SU-DHL-6 (cell line): ENCODE measurements at regions not wholly inside any gene's neighbourhood (a gene's known extent, or its start where the extent isn't known, plus 50 kb on each side); places are given as distances from the start of the nearest gene placed in this dataset.

Experiments used
- H2AFZ ChIP-seq: fragments of 200-600 bp; sonication (generic); 2 replicates; pipeline ENCODE4 v1.6.1; 2014; ENCODE audit warnings: low read depth, mild to moderate bottlenecking, moderate library complexity, mixed read lengths, antibody characterized with exemption, low read length; ENCODE audit not compliant: severe bottlenecking
- H3F3A ChIP-seq: fragments of 200-600 bp; shearing (Covaris generic); 2 replicates; pipeline ENCODE4 v1.6.0; 2016; ENCODE audit warnings: antibody characterized with exemption, mild to moderate bottlenecking; ENCODE audit not compliant: insufficient read depth
- H3K27ac ChIP-seq: fragments of 200-600 bp; sonication (generic); 2 replicates; pipeline ENCODE4 v1.5.1; 2016; ENCODE audit warnings: low read depth, mild to moderate bottlenecking, low read length, moderate library complexity, mixed read lengths
- H3K27me3 ChIP-seq: fragments of 200-600 bp; sonication (generic), shearing (Covaris generic); 2 replicates; pipeline ENCODE4 v1.6.0; 2014; ENCODE audit warnings: mild to moderate bottlenecking, low read length
- H3K36me3 ChIP-seq: fragments of 200-600 bp; sonication (generic); 2 replicates; pipeline ENCODE4 v1.6.1; 2014; ENCODE audit warnings: mild to moderate bottlenecking, low read length, mixed read lengths
- H3K4me2 ChIP-seq: fragments of 300-600, 200-600 bp; shearing (Covaris generic), sonication (generic); 2 replicates; pipeline ENCODE4 v1.6.0; 2014; ENCODE audit warnings: low read length, low read depth, mild to moderate bottlenecking; ENCODE audit not compliant: poor library complexity, severe bottlenecking
- H3K4me3 ChIP-seq: fragments of 200-600 bp; sonication (generic); 2 replicates; pipeline ENCODE4 v1.5.1; 2014; ENCODE audit warnings: antibody characterized with exemption, low read length, mild to moderate bottlenecking, mixed read lengths; ENCODE audit not compliant: insufficient read depth, poor library complexity, severe bottlenecking
- H3K79me2 ChIP-seq: fragments of 200-600 bp; sonication (generic); 2 replicates; pipeline ENCODE4 v1.6.1; 2014; ENCODE audit warnings: mild to moderate bottlenecking, low read length, moderate library complexity; ENCODE audit not compliant: insufficient read depth
- H3K9ac ChIP-seq: fragments of 200-600 bp; sonication (generic); 2 replicates; pipeline ENCODE4 v1.7.0; 2014; ENCODE audit warnings: mild to moderate bottlenecking, low read length
- H3K9me2 ChIP-seq: fragments of 200-600 bp; sonication (generic); replicated peaks from 2 replicates; pipeline ENCODE4 v1.6.1; 2014; ENCODE audit warnings: low read length; ENCODE audit not compliant: insufficient read depth
- H3K9me3 ChIP-seq: fragments of 200-600 bp; sonication (generic); 2 replicates; pipeline ENCODE4 v1.6.1; 2014; ENCODE audit warnings: low read length, mixed read lengths; ENCODE audit not compliant: insufficient read depth
- H4K20me1 ChIP-seq: fragments of 200-600 bp; sonication (generic); 2 replicates; pipeline ENCODE4 v1.6.1; 2014; ENCODE audit warnings: low read depth, mild to moderate bottlenecking, antibody characterized with exemption, low read length, moderate library complexity, mixed read lengths
- CTCF ChIP-seq: fragments of 200-600 bp; sonication (generic); IDR thresholded peaks from one replicate; pipeline ENCODE4 v1.5.1; 2017; ENCODE audit warnings: antibody characterized with exemption, mild to moderate bottlenecking, low read length, moderate library complexity; ENCODE audit not compliant: insufficient read depth, poor library complexity, severe bottlenecking
- EZH2phosphoT487 ChIP-seq: fragments of 200-600 bp; sonication (generic), shearing (Covaris generic); conservative IDR thresholded peaks from 2 replicates; pipeline ENCODE4 v1.6.1; 2018; ENCODE audit warnings: mild to moderate bottlenecking, antibody characterized with exemption, low read length, moderate library complexity, mixed read lengths

- Histone ChIP-seq H3K9me3 (no peaks in the 10 kb centered on the region), H3K27ac (no peak overlapping the region), H3K79me2 (no peaks in the 10 kb centered on the region), H3K4me3 (no peak overlapping the region), H3K9me2 (no peaks in the 10 kb centered on the region), H3K27me3 (no peaks in the 10 kb centered on the region), H3K36me3 (no peaks in the 10 kb centered on the region), H3K4me2 (no peak overlapping the region), H3K9ac (no peak overlapping the region), H4K20me1 (no peaks in the 10 kb centered on the region), H3F3A (no peaks in the 10 kb centered on the region), H2AFZ (no peak overlapping the region)
- TF ChIP-seq EZH2phosphoT487 = no peak
- no peak for TF ChIP-seq CTCF
These were observed 340.7 kb upstream of the MKI67 start for GRCh38 chr10:128466831-128467371.

GRCh38 chr10:128468462-128468861, 342.2 kb upstream of the MKI67 start:
- no peak overlapping the region for H3K9ac ChIP-seq
- no peak overlapping the region for H3K27ac ChIP-seq
- H3K36me3 ChIP-seq = no peaks in the 10 kb centered on the region
- TF ChIP-seq CTCF = no peak
- no peak for TF ChIP-seq EZH2phosphoT487
- no peaks in the 10 kb centered on the region for H3K9me2 ChIP-seq
- no peaks in the 10 kb centered on the region for H3K79me2 ChIP-seq
- H2AFZ ChIP-seq = no peak overlapping the region
- no peaks in the 10 kb centered on the region for H3K9me3 ChIP-seq
- no peaks in the 10 kb centered on the region for H4K20me1 ChIP-seq
- no peak overlapping the region for H3K4me3 ChIP-seq
- H3F3A ChIP-seq = no peaks in the 10 kb centered on the region
- H3K4me2 ChIP-seq = no peak overlapping the region
- no peaks in the 10 kb centered on the region for H3K27me3 ChIP-seq

- no peak overlapping the region for H2AFZ ChIP-seq
- H3K9me3 ChIP-seq = no peaks in the 10 kb centered on the region
- no peaks in the 10 kb centered on the region for H4K20me1 ChIP-seq
- no peaks in the 10 kb centered on the region for H3K27me3 ChIP-seq
- no peak for TF ChIP-seq EZH2phosphoT487
- TF ChIP-seq CTCF = no peak
- no peaks in the 10 kb centered on the region for H3K36me3 ChIP-seq
- H3K9me2 ChIP-seq = no peaks in the 10 kb centered on the region
- H3F3A ChIP-seq = no peaks in the 10 kb centered on the region
- H3K4me3 ChIP-seq = no peak overlapping the region
- H3K9ac ChIP-seq = no peak overlapping the region
- H3K4me2 ChIP-seq = no peak overlapping the region
- no peak overlapping the region for H3K27ac ChIP-seq
- H3K79me2 ChIP-seq = no peaks in the 10 kb centered on the region
These were observed 343.3 kb upstream of the MKI67 start for GRCh38 chr10:128469515-128469914.
